KMS-11 (cell line): ENCODE measurements at regions not wholly inside any gene's neighbourhood (a gene's known extent, or its start where the extent isn't known, plus 50 kb on each side); places are given as distances from the start of the nearest gene placed in this dataset.

Experiments
- H2AFZ ChIP-seq: fragments of 200-600 bp; sonication (generic); 2 replicates; pipeline ENCODE4 v1.6.1; 2016; ENCODE audit warnings: antibody characterized with exemption, mixed run types, low read depth
- H3K27ac ChIP-seq: fragments of 200-600 bp; sonication (generic); 2 replicates; pipeline ENCODE4 v1.6.1; 2016; ENCODE audit warnings: mild to moderate bottlenecking, mixed run types
- H3K27me3 ChIP-seq: fragments of 200-600 bp; sonication (generic); 2 replicates; pipeline ENCODE4 v1.6.1; 2017; ENCODE audit warnings: mild to moderate bottlenecking, low read depth, mixed run types, moderate library complexity; ENCODE audit not compliant: insufficient read depth
- H3K36me3 ChIP-seq: fragments of 200-600 bp; sonication (generic); 2 replicates; pipeline ENCODE4 v1.6.1; 2017; ENCODE audit warnings: mild to moderate bottlenecking, mixed run types; ENCODE audit not compliant: insufficient read depth
- H3K4me1 ChIP-seq: fragments of 200-600 bp; sonication (generic); 2 replicates; pipeline ENCODE4 v1.6.1; 2016; ENCODE audit warnings: mild to moderate bottlenecking, low read depth, mixed run types; ENCODE audit not compliant: poor library complexity, severe bottlenecking
- H3K4me2 ChIP-seq: fragments of 200-600 bp; sonication (generic); 2 replicates; pipeline ENCODE4 v1.7.0; 2016; ENCODE audit warnings: mild to moderate bottlenecking, mixed run types
- H3K4me3 ChIP-seq: fragments of 200-600 bp; sonication (generic); IDR thresholded peaks from 2 replicates; pipeline ENCODE4 v1.6.1; 2017; ENCODE audit warnings: low read depth, low read length, mixed read lengths; ENCODE audit not compliant: insufficient read depth
- H3K79me2 ChIP-seq: fragments of 200-600 bp; sonication (generic); 2 replicates; pipeline ENCODE4 v1.6.1; 2016; ENCODE audit warnings: low read depth, mixed run types; ENCODE audit not compliant: insufficient read depth
- H3K9ac ChIP-seq: fragments of 200-600 bp; sonication (generic); 2 replicates; pipeline ENCODE4 v1.6.1; 2016; ENCODE audit warnings: mild to moderate bottlenecking, mixed run types
- H4K20me1 ChIP-seq: fragments of 200-600 bp; sonication (generic); 2 replicates; pipeline ENCODE4 v1.6.1; 2016; ENCODE audit warnings: mild to moderate bottlenecking, mixed run types; ENCODE audit not compliant: insufficient read depth
- TF ChIP-seq, protein P1 (sequence below): fragments of 200-600 bp; sonication (generic); conservative IDR thresholded peaks from 2 replicates; pipeline ENCODE4 v1.6.1; 2017; ENCODE audit warnings: low read depth, mild to moderate bottlenecking, antibody characterized with exemption, low read length, moderate library complexity, mixed read lengths

DNA sequence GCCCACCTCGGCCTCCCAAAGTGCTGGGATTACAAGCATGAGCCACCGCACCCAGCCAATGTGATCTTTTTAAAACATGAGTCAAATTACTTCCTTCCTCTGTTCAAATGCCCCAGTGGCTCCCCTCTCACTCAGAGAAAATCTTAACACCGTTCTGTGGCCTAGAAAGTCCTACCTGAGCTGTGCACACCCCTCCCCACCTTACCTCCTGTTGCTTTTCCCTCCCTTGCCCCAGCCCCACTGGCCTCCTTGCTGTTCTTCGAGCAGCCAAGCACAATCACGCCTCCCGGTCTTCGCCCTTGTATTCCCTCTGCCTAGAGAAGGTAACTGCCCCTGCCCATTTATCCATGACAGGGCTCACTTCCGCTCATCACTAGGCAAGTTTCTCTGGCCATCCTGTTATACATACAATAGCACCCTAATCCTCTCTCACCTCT lies 62.6 kb upstream of the RPL11 start:
- no peak overlapping the region for H3K27ac ChIP-seq
- H2AFZ ChIP-seq: no peak overlapping the region
- H3K36me3 ChIP-seq: no peaks in the 10 kb centered on the region
- no peak overlapping the region for H3K9ac ChIP-seq
- no peaks in the 10 kb centered on the region for H3K27me3 ChIP-seq
- TF ChIP-seq, protein P1, sequence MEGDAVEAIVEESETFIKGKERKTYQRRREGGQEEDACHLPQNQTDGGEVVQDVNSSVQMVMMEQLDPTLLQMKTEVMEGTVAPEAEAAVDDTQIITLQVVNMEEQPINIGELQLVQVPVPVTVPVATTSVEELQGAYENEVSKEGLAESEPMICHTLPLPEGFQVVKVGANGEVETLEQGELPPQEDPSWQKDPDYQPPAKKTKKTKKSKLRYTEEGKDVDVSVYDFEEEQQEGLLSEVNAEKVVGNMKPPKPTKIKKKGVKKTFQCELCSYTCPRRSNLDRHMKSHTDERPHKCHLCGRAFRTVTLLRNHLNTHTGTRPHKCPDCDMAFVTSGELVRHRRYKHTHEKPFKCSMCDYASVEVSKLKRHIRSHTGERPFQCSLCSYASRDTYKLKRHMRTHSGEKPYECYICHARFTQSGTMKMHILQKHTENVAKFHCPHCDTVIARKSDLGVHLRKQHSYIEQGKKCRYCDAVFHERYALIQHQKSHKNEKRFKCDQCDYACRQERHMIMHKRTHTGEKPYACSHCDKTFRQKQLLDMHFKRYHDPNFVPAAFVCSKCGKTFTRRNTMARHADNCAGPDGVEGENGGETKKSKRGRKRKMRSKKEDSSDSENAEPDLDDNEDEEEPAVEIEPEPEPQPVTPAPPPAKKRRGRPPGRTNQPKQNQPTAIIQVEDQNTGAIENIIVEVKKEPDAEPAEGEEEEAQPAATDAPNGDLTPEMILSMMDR: no peak
- no peak overlapping the region for H3K4me3 ChIP-seq
- H3K4me2 ChIP-seq: no peak overlapping the region
- H3K79me2 ChIP-seq: no peaks in the 10 kb centered on the region
- H3K4me1 ChIP-seq: peaks cover 6% of the 10 kb centered on the region
- H4K20me1 ChIP-seq: no peaks in the 10 kb centered on the region

DNA sequence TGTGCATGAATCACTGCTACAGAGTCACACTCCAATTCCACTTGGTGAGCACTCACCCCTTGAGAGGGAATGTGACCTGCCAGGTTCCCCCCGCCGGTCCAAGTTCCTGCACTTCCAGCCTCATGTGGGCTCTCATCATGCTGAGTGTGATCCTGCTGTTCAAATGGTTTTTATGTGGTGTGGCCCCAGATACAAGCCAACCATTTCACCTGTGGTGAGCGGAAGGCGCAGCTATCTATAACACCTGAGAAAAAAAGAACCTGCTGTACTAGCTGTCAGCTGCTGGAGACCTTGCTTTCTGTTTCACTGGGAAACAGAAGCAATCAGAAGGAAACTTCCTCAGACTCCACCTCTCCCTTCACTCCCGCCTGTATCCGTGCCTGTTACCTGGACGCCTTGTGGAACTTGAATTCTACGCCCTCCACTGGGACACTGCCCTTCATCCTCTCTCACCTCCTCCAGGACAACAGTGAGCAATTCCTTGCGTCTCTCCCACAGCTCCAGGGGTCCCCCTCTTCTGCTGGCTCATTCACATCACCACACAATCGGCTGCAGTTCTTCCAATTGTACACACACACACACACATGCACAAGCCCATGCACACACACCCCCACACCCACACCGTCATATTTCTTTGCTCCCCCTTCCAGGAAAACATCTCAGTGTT lies 64.4 kb upstream of the RPL11 start:
- Histone ChIP-seq H4K20me1 (no peaks in the 10 kb centered on the region), H3K27me3 (no peaks in the 10 kb centered on the region), H3K4me1 (peaks cover 14% of the 10 kb centered on the region), H3K4me2 (no peak overlapping the region), H3K79me2 (no peaks in the 10 kb centered on the region), H3K36me3 (no peaks in the 10 kb centered on the region), H2AFZ (no peak overlapping the region), H3K4me3 (no peak overlapping the region), H3K9ac (no peak overlapping the region), H3K27ac (no peak overlapping the region)
- TF ChIP-seq, protein P1: no peak

DNA sequence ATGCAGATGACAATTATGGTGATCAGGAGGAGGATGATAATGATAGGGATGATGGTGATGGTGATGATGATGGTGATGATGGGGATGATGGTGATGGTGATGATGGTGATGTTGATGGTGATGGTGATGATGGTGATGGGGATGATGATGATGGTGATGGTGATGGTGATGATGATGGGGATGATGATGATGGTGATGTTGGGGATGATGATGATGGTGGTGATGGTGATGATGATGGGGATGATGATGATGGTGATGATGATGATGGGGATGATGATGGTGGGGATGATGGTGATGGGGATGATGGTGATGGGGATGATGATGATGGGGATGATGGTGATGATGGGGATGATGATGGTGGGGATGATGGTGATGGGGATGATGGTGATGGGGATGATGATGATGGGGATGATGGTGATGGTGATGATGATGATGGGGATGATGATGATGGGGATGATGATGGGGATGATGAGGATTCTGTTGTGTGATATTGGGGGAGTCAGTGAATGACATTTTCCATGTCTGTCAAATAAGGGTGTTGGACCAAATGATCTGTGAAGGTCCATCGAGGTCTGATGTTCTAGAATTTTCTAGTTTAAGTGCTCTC lies 65.6 kb upstream of the RPL11 start:
- TF ChIP-seq, protein P1: no peak
- no peaks in the 10 kb centered on the region for H4K20me1 ChIP-seq
- H3K27ac ChIP-seq: no peak overlapping the region
- H3K79me2 ChIP-seq: no peaks in the 10 kb centered on the region
- no peaks in the 10 kb centered on the region for H3K36me3 ChIP-seq
- no peak overlapping the region for H3K4me3 ChIP-seq
- H3K4me1 ChIP-seq: peaks cover 14% of the 10 kb centered on the region
- H2AFZ ChIP-seq: no peak overlapping the region
- no peaks in the 10 kb centered on the region for H3K27me3 ChIP-seq
- no peak overlapping the region for H3K9ac ChIP-seq
- no peak overlapping the region for H3K4me2 ChIP-seq

DNA sequence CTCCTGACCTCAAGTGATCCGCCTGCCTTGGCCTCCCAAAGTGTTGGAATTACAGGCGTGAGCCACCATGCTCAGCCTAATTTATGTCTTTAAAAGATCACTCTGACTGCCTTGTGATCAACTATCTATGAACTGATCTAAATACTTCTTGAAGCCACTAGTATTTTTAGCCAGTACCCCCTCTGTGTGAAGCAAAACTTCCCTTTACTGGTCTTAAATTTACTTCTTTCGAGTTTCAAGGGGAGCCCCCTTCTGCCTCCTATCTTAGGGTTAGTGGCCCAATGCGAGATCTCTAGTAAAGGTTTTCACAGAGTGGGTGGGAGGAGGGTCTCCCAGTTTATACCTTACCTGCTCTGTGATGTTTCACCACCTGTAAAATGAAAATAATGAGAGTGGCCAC lies 66.1 kb upstream of the RPL11 start:
- TF ChIP-seq, protein P1: no peak
- Histone ChIP-seq H4K20me1 (no peaks in the 10 kb centered on the region), H3K27me3 (no peaks in the 10 kb centered on the region; the same call in 1 of the 2 replicates), H3K4me3 (no peak overlapping the region), H3K27ac (no peak overlapping the region), H3K79me2 (no peaks in the 10 kb centered on the region), H3K4me2 (no peak overlapping the region), H2AFZ (no peak overlapping the region), H3K9ac (no peak overlapping the region), H3K4me1 (peaks cover 15% of the 10 kb centered on the region), H3K36me3 (no peaks in the 10 kb centered on the region)
